GM23248 (cell line): ENCODE measurements at regions not wholly inside any gene's neighbourhood (a gene's known extent, or its start where the extent isn't known, plus 50 kb on each side); places are given as distances from the start of the nearest gene placed in this dataset.
A peak's percentile ranks its signal among the peaks of the same experiment; 100 is the strongest.

Experiments
- DNase-seq: peaks from one replicate; pipeline ENCODE4 v3.0.0-alpha.2; 2015
- H2AFZ ChIP-seq: fragments of 200-600 bp; sonication (generic); 2 replicates; pipeline ENCODE4 v1.6.1; 2016; ENCODE audit warnings: antibody characterized with exemption
- H3F3A ChIP-seq: fragments of 200-600 bp; sonication (generic); 2 replicates; pipeline ENCODE4 v1.6.1; 2016; ENCODE audit warnings: mild to moderate bottlenecking, antibody characterized with exemption, mixed run types; ENCODE audit not compliant: insufficient read depth
- H3K27ac ChIP-seq: fragments of 200-600 bp; sonication (generic); 2 replicates; pipeline ENCODE4 v1.5.1; 2016; ENCODE audit warnings: mild to moderate bottlenecking
- H3K27me3 ChIP-seq: fragments of 200-600 bp; sonication (generic); replicated peaks from 2 replicates; pipeline ENCODE4 v1.6.1; 2016; ENCODE audit warnings: mild to moderate bottlenecking; ENCODE audit not compliant: insufficient read depth
- H3K36me3 ChIP-seq: fragments of 200-600 bp; sonication (generic); 2 replicates; pipeline ENCODE4 v1.6.1; 2016; ENCODE audit warnings: low read depth, mild to moderate bottlenecking
- H3K4me1 ChIP-seq: fragments of 200-600 bp; sonication (generic); 2 replicates; pipeline ENCODE4 v1.6.1; 2016; ENCODE audit warnings: mild to moderate bottlenecking; ENCODE audit not compliant: insufficient read depth
- H3K4me2 ChIP-seq: fragments of 200-600 bp; sonication (generic); one replicate; pipeline ENCODE4 v1.6.1; 2016; ENCODE audit warnings: mild to moderate bottlenecking; ENCODE audit not compliant: unreplicated experiment
- H3K4me3 ChIP-seq: fragments of 200-600 bp; sonication (generic); 2 replicates; pipeline ENCODE4 v1.5.1; 2016; ENCODE audit warnings: mild to moderate bottlenecking
- H3K79me2 ChIP-seq: fragments of 200-600 bp; sonication (generic); 2 replicates; pipeline ENCODE4 v1.6.1; 2016; ENCODE audit warnings: mild to moderate bottlenecking; ENCODE audit not compliant: insufficient read depth
- H3K9ac ChIP-seq: fragments of 200-600 bp; sonication (generic); 2 replicates; pipeline ENCODE4 v1.6.1; 2016; ENCODE audit warnings: mild to moderate bottlenecking
- H3K9me2 ChIP-seq: fragments of 200-600 bp; sonication (generic); 2 replicates; pipeline ENCODE4 v1.6.1; 2016; ENCODE audit warnings: mixed run types, mild to moderate bottlenecking, moderate library complexity; ENCODE audit not compliant: insufficient read depth
- H3K9me3 ChIP-seq: fragments of 200-600 bp; sonication (generic); one replicate; pipeline ENCODE4 v1.6.1; 2017; ENCODE audit warnings: low read depth
- H4K20me1 ChIP-seq: fragments of 200-600 bp; sonication (generic); 2 replicates; pipeline ENCODE4 v1.6.0; 2016; ENCODE audit not compliant: insufficient read depth
- EZH2 ChIP-seq: fragments of 200-600 bp; sonication (generic); IDR thresholded peaks from 2 replicates; pipeline ENCODE4 v1.6.1; 2018; ENCODE audit warnings: antibody characterized with exemption, mild to moderate bottlenecking; ENCODE audit not compliant: insufficient read depth, poor library complexity, severe bottlenecking
- EZH2phosphoT487 ChIP-seq: fragments of 200-600 bp; sonication (generic); IDR thresholded peaks from 2 replicates; pipeline ENCODE4 v1.6.1; 2018; ENCODE audit warnings: antibody characterized with exemption, moderate library complexity, mild to moderate bottlenecking, low read depth; ENCODE audit not compliant: insufficient read depth
- WGBS, 2 experiments: methylation state at CpG; one replicate each; pipeline ENCODE4 v1.1.6; 2015 to 2017; ENCODE audit warnings: low lambda C conversion rate in 2 of 2, low coverage in 1 of 2; ENCODE audit errors: missing lambda C conversion rate in 2 of 2; 5-methylcytosine and 5-hydroxymethylcytosine counted together
- in situ Hi-C: fragments of 300-500 bp; cut with MboI; formaldehyde crosslinking; loops from 2 replicates; pipeline ENCODE4 v1.15.0; 2020

DNA sequence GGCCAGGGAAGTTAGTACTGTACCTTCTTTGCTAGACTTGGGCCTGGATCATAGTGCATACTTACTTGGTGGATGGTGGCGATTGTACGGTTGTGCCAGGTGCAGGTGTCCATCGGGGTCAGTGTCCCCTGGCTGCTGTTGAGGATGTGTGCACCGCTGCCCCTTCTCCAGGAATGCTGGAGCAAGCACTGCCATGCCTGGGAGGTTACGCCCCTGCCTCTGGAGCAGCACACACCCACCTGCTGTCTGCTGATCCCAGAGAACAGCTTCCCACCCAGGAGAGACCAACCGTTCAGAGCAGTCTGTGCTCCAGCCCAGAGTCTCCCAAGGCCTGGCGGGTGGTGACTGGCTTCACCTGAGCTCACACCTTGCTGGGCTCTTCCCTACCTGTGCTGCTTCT is 286.8 kb upstream of the HS6ST1 start:
- no peak overlapping the region for H3K4me2 ChIP-seq
- no peaks in the 10 kb centered on the region for H4K20me1 ChIP-seq
- no peaks in the 10 kb centered on the region for H3K36me3 ChIP-seq
- H3K9ac ChIP-seq = no peak overlapping the region
- in situ Hi-C loops = no loop called here
- no peaks in the 10 kb centered on the region for H3K9me3 ChIP-seq
- no peaks in the 10 kb centered on the region for H3K4me1 ChIP-seq
- DNase-seq = no peak
- no peaks in the 10 kb centered on the region for H3K27me3 ChIP-seq
- H3K27ac ChIP-seq = no peak overlapping the region
- no peak overlapping the region for H3K4me3 ChIP-seq
- no peak for TF ChIP-seq EZH2
- no peak for TF ChIP-seq EZH2phosphoT487
- H2AFZ ChIP-seq = no peak overlapping the region
- H3F3A ChIP-seq = no peaks in the 10 kb centered on the region
- WGBS, 2 experiments = 92 to 95% methylated on average over 7 of the region's 7 CpGs
- H3K79me2 ChIP-seq = no peaks in the 10 kb centered on the region
- H3K9me2 ChIP-seq = no peaks in the 10 kb centered on the region

- TF ChIP-seq EZH2 (no peak), EZH2phosphoT487 (no peak)
- no peak overlapping the region for H3K27ac ChIP-seq
- no peak overlapping the region for H3K4me3 ChIP-seq
- H3K79me2 ChIP-seq = no peaks in the 10 kb centered on the region
- no peaks in the 10 kb centered on the region for H3K9me3 ChIP-seq
- H3K27me3 ChIP-seq = no peaks in the 10 kb centered on the region
- no peaks in the 10 kb centered on the region for H3K4me1 ChIP-seq
- WGBS, 2 experiments = 75 to 82% methylated on average over 13 of the region's 13 CpGs
- in situ Hi-C loops = no loop called here
- no peak overlapping the region for H2AFZ ChIP-seq
- no peaks in the 10 kb centered on the region for H3F3A ChIP-seq
- no peak for DNase-seq
- H4K20me1 ChIP-seq = no peaks in the 10 kb centered on the region
- no peaks in the 10 kb centered on the region for H3K36me3 ChIP-seq
- H3K9me2 ChIP-seq = no peaks in the 10 kb centered on the region
- H3K4me2 ChIP-seq = no peak overlapping the region
- no peak overlapping the region for H3K9ac ChIP-seq
Measured at GRCh38 chr2:128605931-128606330, 287.3 kb upstream of the HS6ST1 start.

GRCh38 chr2:128606837-128607236 is 288.2 kb upstream of the HS6ST1 start:
- no peaks in the 10 kb centered on the region for H3K9me2 ChIP-seq
- no peak for DNase-seq
- in situ Hi-C loops = no loop called here
- no peaks in the 10 kb centered on the region for H3F3A ChIP-seq
- TF ChIP-seq EZH2phosphoT487 = no peak
- WGBS, 2 experiments = 84 to 90% methylated on average over 6 of the region's 6 CpGs
- H3K4me2 ChIP-seq = no peak overlapping the region
- H3K79me2 ChIP-seq = no peaks in the 10 kb centered on the region
- H3K4me3 ChIP-seq = no peak overlapping the region
- H3K4me1 ChIP-seq = no peaks in the 10 kb centered on the region
- H2AFZ ChIP-seq = no peak overlapping the region
- H3K9ac ChIP-seq = no peak overlapping the region
- H3K36me3 ChIP-seq = no peaks in the 10 kb centered on the region
- H3K9me3 ChIP-seq = no peaks in the 10 kb centered on the region
- no peaks in the 10 kb centered on the region for H4K20me1 ChIP-seq
- H3K27me3 ChIP-seq = no peaks in the 10 kb centered on the region
- H3K27ac ChIP-seq = no peak overlapping the region

GRCh38 chr2:128607440-128607839 is 288.8 kb upstream of the HS6ST1 start:
- no peak overlapping the region for H3K9ac ChIP-seq
- TF ChIP-seq EZH2phosphoT487 = no peak
- TF ChIP-seq EZH2 = no peak
- H3K9me3 ChIP-seq = no peaks in the 10 kb centered on the region
- H3F3A ChIP-seq = no peaks in the 10 kb centered on the region
- H3K9me2 ChIP-seq = no peaks in the 10 kb centered on the region
- H3K27me3 ChIP-seq = no peaks in the 10 kb centered on the region
- no peaks in the 10 kb centered on the region for H3K79me2 ChIP-seq
- in situ Hi-C loops = no loop called here
- H3K4me1 ChIP-seq = no peaks in the 10 kb centered on the region
- H3K4me3 ChIP-seq = no peak overlapping the region
- H3K27ac ChIP-seq = no peak overlapping the region
- peak overlapping the region; percentile 26 for H3K4me2 ChIP-seq
- DNase-seq = no peak
- no peaks in the 10 kb centered on the region for H3K36me3 ChIP-seq
- H2AFZ ChIP-seq = 0 out of 2 replicates have a peak overlapping the region, but pooled peaks have one; percentile 71
- WGBS, 2 experiments = 59 to 75% methylated on average over 9 of the region's 9 CpGs
- no peaks in the 10 kb centered on the region for H4K20me1 ChIP-seq

DNA sequence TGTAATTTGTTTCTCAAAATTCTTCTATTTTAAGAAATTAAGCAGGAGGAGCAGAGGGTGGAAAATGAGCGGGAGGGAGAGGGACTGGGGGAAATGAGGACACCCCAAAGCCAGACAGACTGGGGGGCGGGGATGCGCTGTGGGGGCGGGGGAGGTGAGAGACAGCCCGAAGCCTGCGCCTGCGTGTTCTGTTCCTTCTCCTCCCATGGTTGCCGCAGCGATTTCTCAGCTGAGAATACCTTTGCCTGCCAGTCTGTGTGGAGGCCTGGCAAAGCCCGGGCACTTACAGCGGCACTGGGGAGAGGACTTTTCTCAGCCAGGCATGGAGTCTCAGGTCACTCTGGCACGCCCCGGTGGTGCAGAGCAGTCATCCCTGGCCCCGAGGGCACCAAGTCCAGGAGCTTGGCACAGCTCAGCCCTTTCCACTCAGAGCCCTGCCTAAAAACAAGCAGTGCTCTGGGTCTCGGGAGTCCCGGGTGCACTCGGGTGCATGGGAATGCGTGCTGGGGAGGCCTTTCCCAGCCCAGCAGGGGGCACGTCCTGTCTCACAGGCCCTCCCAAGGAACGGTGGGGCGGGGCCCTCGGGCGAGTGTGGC is 289.3 kb upstream of the HS6ST1 start:
- TF ChIP-seq EZH2 (no peak), EZH2phosphoT487 (no peak)
- no peaks in the 10 kb centered on the region for H3K36me3 ChIP-seq
- DNase-seq = peak; percentile 40
- in situ Hi-C loops = no loop called here
- H3K9me2 ChIP-seq = no peaks in the 10 kb centered on the region
- H3K9me3 ChIP-seq = no peaks in the 10 kb centered on the region
- no peaks in the 10 kb centered on the region for H3K79me2 ChIP-seq
- H3K27me3 ChIP-seq = no peaks in the 10 kb centered on the region
- H3K9ac ChIP-seq = 0 out of 2 replicates have a peak overlapping the region, but pooled peaks have one; percentile 24
- 51 to 55% methylated on average over 22 to 23 of the region's 23 CpGs for WGBS, 2 experiments
- H3K27ac ChIP-seq = no peak overlapping the region
- peak overlapping the region; percentile 52 for H3K4me3 ChIP-seq
- no peaks in the 10 kb centered on the region for H3F3A ChIP-seq
- peak overlapping the region; percentile 71 for H2AFZ ChIP-seq
- H4K20me1 ChIP-seq = no peaks in the 10 kb centered on the region
- peak overlapping the region; percentile 26 for H3K4me2 ChIP-seq
- no peaks in the 10 kb centered on the region for H3K4me1 ChIP-seq
